ENCODE measurements at regions not wholly inside any gene's neighbourhood (a gene's known extent, or its start where the extent isn't known, plus 50 kb on each side); places are given as distances from the start of the nearest gene placed in this dataset.

- TF ChIP-seq PBX3 (IDR thresholded peaks at IDR 0.05): no peak
- no peak for TF ChIP-seq SMC3 (IDR thresholded peaks at IDR 0.05)
- TF ChIP-seq CTCF (IDR thresholded peaks at IDR 0.05): no peak
- no peak for TF ChIP-seq BCL3 (IDR thresholded peaks at IDR 0.05)
Observed at GRCh38 chr2:132033365-132033764, 128.4 kb downstream of the ANKRD30BL start.

All from A549 (cell line).